Type B pancreatic cell (in vitro differentiated cells): ENCODE measurements at regions not wholly inside any gene's neighbourhood (a gene's known extent, or its start where the extent isn't known, plus 50 kb on each side); places are given as distances from the start of the nearest gene placed in this dataset.

Experiments
- DNase-seq: peaks from one replicate; pipeline ENCODE4 v3.0.0; 2021; ENCODE audit warnings: mixed read lengths; ENCODE audit not compliant: unreplicated experiment; ENCODE audit errors: extremely low spot score
- H3K27ac Mint-ChIP-seq: 2 replicates; pipeline ENCODE4 v1.8.0; 2021; ENCODE audit warnings: mild to moderate bottlenecking, mixed read lengths
- H3K27me3 Mint-ChIP-seq: 2 replicates; pipeline ENCODE4 v1.8.0; 2021; ENCODE audit warnings: mixed read lengths
- H3K36me3 Mint-ChIP-seq: 2 replicates; pipeline ENCODE4 v1.8.0; 2021; ENCODE audit warnings: mixed read lengths
- H3K4me1 Mint-ChIP-seq: one replicate; pipeline ENCODE4 v1.8.0; 2021; ENCODE audit warnings: mixed read lengths; ENCODE audit not compliant: unreplicated experiment
- H3K4me3 Mint-ChIP-seq: 2 replicates; pipeline ENCODE4 v1.8.0; 2021; ENCODE audit warnings: mild to moderate bottlenecking, mixed read lengths
- H3K9me3 Mint-ChIP-seq: 2 replicates; pipeline ENCODE4 v1.8.0; 2021; ENCODE audit warnings: mixed read lengths
- CTCF ChIP-seq: fragments of 200-600 bp; sonication (generic); conservative IDR thresholded peaks from 2 replicates; pipeline ENCODE4 v1.5.0; 2021; ENCODE audit warnings: antibody characterized with exemption, mild to moderate bottlenecking

- Mint-ChIP-seq H3K4me3 (no peak overlapping the region), H3K9me3 (peaks cover 9% of the 10 kb centered on the region), H3K27ac (no peak overlapping the region), H3K4me1 (peaks cover 7% of the 10 kb centered on the region), H3K36me3 (no peaks in the 10 kb centered on the region), H3K27me3 (no peaks in the 10 kb centered on the region)
- no peak for DNase-seq
- no peak for TF ChIP-seq CTCF
Measured at GRCh38 chr10:3362394-3362793, 189.8 kb upstream of the PITRM1 start.

- no peak overlapping the region for H3K27ac Mint-ChIP-seq
- peaks cover 9% of the 10 kb centered on the region for H3K9me3 Mint-ChIP-seq
- no peaks in the 10 kb centered on the region for H3K27me3 Mint-ChIP-seq
- DNase-seq, result no peak
- H3K4me1 Mint-ChIP-seq, result peaks cover 7% of the 10 kb centered on the region
- no peak for TF ChIP-seq CTCF
- H3K36me3 Mint-ChIP-seq, result no peaks in the 10 kb centered on the region
- no peak overlapping the region for H3K4me3 Mint-ChIP-seq
Measured at GRCh38 chr10:3361640-3362039, 189.1 kb upstream of the PITRM1 start.

- DNase-seq, result no peak
- no peak overlapping the region for H3K27ac Mint-ChIP-seq
- no peaks in the 10 kb centered on the region for H3K36me3 Mint-ChIP-seq
- TF ChIP-seq CTCF, result no peak
- H3K4me3 Mint-ChIP-seq, result no peak overlapping the region
- H3K4me1 Mint-ChIP-seq, result peaks cover 4% of the 10 kb centered on the region
- peaks cover 5% of the 10 kb centered on the region for H3K27me3 Mint-ChIP-seq
- H3K9me3 Mint-ChIP-seq, result peaks cover 9% of the 10 kb centered on the region
Measured at GRCh38 chr10:3357737-3358136, 185.2 kb upstream of the PITRM1 start.

GRCh38 chr10:3355536-3355935, 183.0 kb upstream of the PITRM1 start:
- no peak for TF ChIP-seq CTCF
- Mint-ChIP-seq H3K4me1 (peaks cover 9% of the 10 kb centered on the region), H3K9me3 (peaks cover 5% of the 10 kb centered on the region), H3K4me3 (no peak overlapping the region), H3K27me3 (peaks cover 11% of the 10 kb centered on the region), H3K36me3 (peaks cover 3% of the 10 kb centered on the region), H3K27ac (no peak overlapping the region)
- no peak for DNase-seq

GRCh38 chr10:3354174-3354900, 181.8 kb upstream of the PITRM1 start:
- Mint-ChIP-seq H3K4me3 (no peak overlapping the region), H3K9me3 (peaks cover 5% of the 10 kb centered on the region), H3K27me3 (peaks cover 14% of the 10 kb centered on the region), H3K27ac (no peak overlapping the region), H3K36me3 (peaks cover 3% of the 10 kb centered on the region), H3K4me1 (peaks cover 9% of the 10 kb centered on the region)
- no peak for DNase-seq
- no peak for TF ChIP-seq CTCF

- no peak for TF ChIP-seq CTCF
- Mint-ChIP-seq H3K9me3 (peaks cover 5% of the 10 kb centered on the region), H3K4me3 (no peak overlapping the region), H3K36me3 (peaks cover 3% of the 10 kb centered on the region), H3K27ac (no peak overlapping the region), H3K27me3 (peaks cover 18% of the 10 kb centered on the region), H3K4me1 (peaks cover 13% of the 10 kb centered on the region)
- no peak for DNase-seq
Measured at GRCh38 chr10:3353235-3353634, 180.7 kb upstream of the PITRM1 start.
